ENCODE measurements at regions not wholly inside any gene's neighbourhood (a gene's known extent, or its start where the extent isn't known, plus 50 kb on each side); places are given as distances from the start of the nearest gene placed in this dataset.

- no peaks in the 10 kb centered on the region for H3K36me3 ChIP-seq
- H4K20me1 ChIP-seq, result no peaks in the 10 kb centered on the region
- TF ChIP-seq Cebpa-rat (IDR thresholded peaks at IDR 0.05), result no peak
- H3K27me3 ChIP-seq, result no peaks in the 10 kb centered on the region
- no peak overlapping the region for H3K4me3 ChIP-seq
- H3K4me1 ChIP-seq, result no peaks in the 10 kb centered on the region
- H3K4me2 ChIP-seq, result no peak overlapping the region
- no peaks in the 10 kb centered on the region for H3K9me3 ChIP-seq (replicated peaks in 1 of 11)
- no peak overlapping the region for H3K27ac ChIP-seq
- H3K9ac ChIP-seq, result no peak overlapping the region
Observed at GRCh38 chr3:137511655-137512054, 252.5 kb upstream of the SOX14 start.

- Histone ChIP-seq H3K9ac (no peak overlapping the region), H3K4me3 (no peak overlapping the region), H3K36me3 (no peaks in the 10 kb centered on the region), H3K4me1 (no peaks in the 10 kb centered on the region), H3K27me3 (no peaks in the 10 kb centered on the region), H3K9me3 (replicated peaks in 1 of 11) (no peaks in the 10 kb centered on the region), H3K4me2 (no peak overlapping the region), H4K20me1 (no peaks in the 10 kb centered on the region), H3K27ac (no peak overlapping the region)
- no peak for TF ChIP-seq Cebpa-rat (IDR thresholded peaks at IDR 0.05)
Observed at GRCh38 chr3:137514853-137515252, 249.3 kb upstream of the SOX14 start.

GRCh38 chr3:137519602-137520001, 244.5 kb upstream of the SOX14 start:
- H3K36me3 ChIP-seq, result no peaks in the 10 kb centered on the region
- H3K27me3 ChIP-seq, result no peaks in the 10 kb centered on the region
- no peaks in the 10 kb centered on the region for H3K9me3 ChIP-seq (replicated peaks in 1 of 11)
- H3K27ac ChIP-seq, result no peak overlapping the region
- no peak for TF ChIP-seq Cebpa-rat (IDR thresholded peaks at IDR 0.05)
- H3K9ac ChIP-seq, result no peak overlapping the region
- H3K4me1 ChIP-seq, result no peaks in the 10 kb centered on the region
- no peak overlapping the region for H3K4me3 ChIP-seq
- H3K4me2 ChIP-seq, result no peak overlapping the region
- H4K20me1 ChIP-seq, result no peaks in the 10 kb centered on the region

- H3K4me2 ChIP-seq, result no peak overlapping the region
- H3K9ac ChIP-seq, result no peak overlapping the region
- H3K4me1 ChIP-seq, result no peaks in the 10 kb centered on the region
- no peaks in the 10 kb centered on the region for H4K20me1 ChIP-seq
- H3K27me3 ChIP-seq, result no peaks in the 10 kb centered on the region
- no peaks in the 10 kb centered on the region for H3K36me3 ChIP-seq
- H3K27ac ChIP-seq, result no peak overlapping the region
- H3K4me3 ChIP-seq, result no peak overlapping the region
- no peaks in the 10 kb centered on the region for H3K9me3 ChIP-seq (replicated peaks in 1 of 11)
- TF ChIP-seq Cebpa-rat (IDR thresholded peaks at IDR 0.05), result no peak
Observed at GRCh38 chr3:137524751-137525150, 239.4 kb upstream of the SOX14 start.

- no peaks in the 10 kb centered on the region for H3K9me3 ChIP-seq (replicated peaks in 1 of 11)
- TF ChIP-seq Cebpa-rat (IDR thresholded peaks at IDR 0.05), result no peak
- H3K4me2 ChIP-seq, result no peak overlapping the region
- H3K36me3 ChIP-seq, result no peaks in the 10 kb centered on the region
- no peaks in the 10 kb centered on the region for H3K4me1 ChIP-seq
- H3K4me3 ChIP-seq, result no peak overlapping the region
- H3K9ac ChIP-seq, result no peak overlapping the region
- no peaks in the 10 kb centered on the region for H3K27me3 ChIP-seq
- no peak overlapping the region for H3K27ac ChIP-seq
- no peaks in the 10 kb centered on the region for H4K20me1 ChIP-seq
Observed at GRCh38 chr3:137525471-137525870, 238.6 kb upstream of the SOX14 start.

GRCh38 chr3:137542049-137542448, 222.1 kb upstream of the SOX14 start:
- Histone ChIP-seq H3K9me3 (replicated peaks in 1 of 11) (peaks cover 0 to 24% (median 8%) of the 10 kb centered on the region in 11 experiments; a peak in 7 of 22 replicates), H3K27me3 (no peaks in the 10 kb centered on the region), H3K4me1 (no peaks in the 10 kb centered on the region), H3K9ac (no peak overlapping the region), H3K27ac (no peak overlapping the region), H3K4me3 (no peak overlapping the region), H4K20me1 (no peaks in the 10 kb centered on the region), H3K4me2 (no peak overlapping the region), H3K36me3 (no peaks in the 10 kb centered on the region)
- no peak for TF ChIP-seq Cebpa-rat (IDR thresholded peaks at IDR 0.05)

- Histone ChIP-seq H3K4me1 (peaks cover 0 to 6% (median 0%) of the 10 kb centered on the region in 10 experiments; a peak in 1 of 20 replicates), H3K4me3 (no peak overlapping the region), H3K36me3 (no peaks in the 10 kb centered on the region)
Observed at GRCh38 chr3:137554242-137554641, 209.9 kb upstream of the SOX14 start.

GRCh38 chr3:137568880-137569279, 195.2 kb upstream of the SOX14 start:
- Histone ChIP-seq H3K9ac (no peak overlapping the region), H3K27me3 (no peaks in the 10 kb centered on the region), H3K9me3 (replicated peaks in 1 of 11) (peaks cover 0 to 3% (median 0%) of the 10 kb centered on the region in 11 experiments; a peak in 1 of 22 replicates), H3K27ac (no peak overlapping the region), H3K4me1 (no peaks in the 10 kb centered on the region), H3K4me2 (no peak overlapping the region), H3K4me3 (no peak overlapping the region), H4K20me1 (no peaks in the 10 kb centered on the region), H3K36me3 (no peaks in the 10 kb centered on the region)
- TF ChIP-seq Cebpa-rat (IDR thresholded peaks at IDR 0.05), result no peak

More at GRCh38 chr3:137554242-137554641, 209.9 kb upstream of the SOX14 start:
- Histone ChIP-seq H3K27ac (no peak overlapping the region), H4K20me1 (no peaks in the 10 kb centered on the region), H3K4me2 (no peak overlapping the region), H3K9ac (no peak overlapping the region), H3K9me3 (replicated peaks in 1 of 11) (no peaks in the 10 kb centered on the region; a peak in 1 of 22 replicates), H3K27me3 (no peaks in the 10 kb centered on the region)
- no peak for TF ChIP-seq Cebpa-rat (IDR thresholded peaks at IDR 0.05)

- Histone ChIP-seq H3K9me3 (replicated peaks in 1 of 11) (no peaks in the 10 kb centered on the region), H4K20me1 (no peaks in the 10 kb centered on the region), H3K4me3 (no peak overlapping the region), H3K36me3 (no peaks in the 10 kb centered on the region), H3K4me1 (no peaks in the 10 kb centered on the region), H3K4me2 (no peak overlapping the region), H3K9ac (no peak overlapping the region), H3K27ac (no peak overlapping the region), H3K27me3 (no peaks in the 10 kb centered on the region)
- no peak for TF ChIP-seq Cebpa-rat (IDR thresholded peaks at IDR 0.05)
Observed at GRCh38 chr3:137572931-137573330, 191.2 kb upstream of the SOX14 start.

- H3K9ac ChIP-seq, result no peak overlapping the region
- no peak overlapping the region for H3K4me2 ChIP-seq
- no peaks in the 10 kb centered on the region for H3K4me1 ChIP-seq
- peaks cover 8 to 20% (median 10%) of the 10 kb centered on the region in 11 experiments; a peak in 8 of 22 replicates for H3K9me3 ChIP-seq (replicated peaks in 1 of 11)
- H4K20me1 ChIP-seq, result no peaks in the 10 kb centered on the region
- no peaks in the 10 kb centered on the region for H3K36me3 ChIP-seq
- H3K4me3 ChIP-seq, result no peak overlapping the region
- no peak for TF ChIP-seq Cebpa-rat (IDR thresholded peaks at IDR 0.05)
- no peak overlapping the region for H3K27ac ChIP-seq
- H3K27me3 ChIP-seq, result no peaks in the 10 kb centered on the region
Observed at GRCh38 chr3:137582484-137582883, 181.6 kb upstream of the SOX14 start.

All from BLaER1 treated with 17β-estradiol and CSF1 and Interleukin-3, amounts not matched to agents 10 nM and 100 nM (cell line).